Upper lobe of left lung (tissue), 6 donors: ENCODE measurements at regions not wholly inside any gene's neighbourhood (a gene's known extent, or its start where the extent isn't known, plus 50 kb on each side); places are given as distances from the start of the nearest gene placed in this dataset.
"Not testable (repeated sequence)": the region's sequence is repeated elsewhere in the genome, so short reads cannot be mapped to it uniquely, and the experiment has no call there.

Experiments used
- ATAC-seq, 2 donors: fragments of 200-7000 bp; cut with Tn5 transposase; one replicate each; pipeline ENCODE4 v1.9.1; 2022; ENCODE audit warnings: mild to moderate bottlenecking in 2 of 2, moderate library complexity in 2 of 2; ENCODE audit not compliant: low FRiP score in 2 of 2
- DNase-seq, 2 donors: peaks; one replicate each; pipeline ENCODE4 v3.0.0-alpha.2; 2019 to 2020
- H3K27ac ChIP-seq, 4 donors: fragments of 200-600 bp; sonication (generic); one replicate each; pipeline ENCODE4 v1.5.1; 2016 to 2019
- H3K27me3 ChIP-seq, 4 donors: fragments of 200-600 bp; sonication (generic); one replicate each; pipeline ENCODE4 v1.5.1; 2017 to 2019
- H3K36me3 ChIP-seq, 4 donors: fragments of 200-600 bp; sonication (generic); one replicate each; pipeline ENCODE4 v1.5.1; 2016 to 2019
- H3K4me1 ChIP-seq, 4 donors: fragments of 200-600 bp; sonication (generic); one replicate each; pipeline ENCODE4 v1.5.1; 2018 to 2019
- H3K4me3 ChIP-seq, 4 donors: fragments of 200-600 bp; sonication (generic); one replicate each; pipeline ENCODE4 v1.5.1; 2017 to 2019; ENCODE audit warnings: mild to moderate bottlenecking in 2 of 4, moderate library complexity in 1 of 4
- H3K9me3 ChIP-seq, 4 donors: fragments of 200-600 bp; sonication (generic); one replicate each; pipeline ENCODE4 v1.5.1; 2018 to 2019
- WGBS, 2 donors: methylation state at CpG; one replicate each; pipeline ENCODE4 v1.1.5; 2017 to 2018; 5-methylcytosine and 5-hydroxymethylcytosine counted together
- small RNA-seq, 4 donors: library from RNA; depleted of rRNA; stranded (forward); fragments of <200 nt; gene quantifications; one replicate each; pipeline ENCODE3, GENCODE V24; 2016
- donor health status: DM: no; HTN: no; CAD: no; lungs with moderate emphysema.
- donor health status: DM: no; HTN: yes; CAD: no; lungs with severe emphysema.

- H3K36me3 ChIP-seq, ATAC-seq, H3K27me3 ChIP-seq, H3K4me3 ChIP-seq, H3K9me3 ChIP-seq, H3K4me1 ChIP-seq, H3K27ac ChIP-seq, DNase-seq: not testable (repeated sequence)
- 22% methylated on average over 10 of the region's 10 CpGs; no CpG with 5 or more reads in 1 of the 2 donors for WGBS, 2 donors
Observed at GRCh38 chrX:89350024-89350423, 571.7 kb upstream of the TGIF2LX start.

GRCh38 chrX:89369904-89370303 lies 551.8 kb upstream of the TGIF2LX start:
- not testable (repeated sequence) for H3K4me1 ChIP-seq, H3K27ac ChIP-seq, H3K27me3 ChIP-seq, H3K4me3 ChIP-seq, DNase-seq, ATAC-seq, H3K36me3 ChIP-seq, H3K9me3 ChIP-seq
- WGBS, 2 donors = 83 to 91% methylated on average over 2 of the region's 2 CpGs

GRCh38 chrX:89393004-89393403 lies 528.7 kb upstream of the TGIF2LX start:
- DNase-seq = peak in 1 of 2 donors; percentile 20
- not testable (repeated sequence) for H3K27ac ChIP-seq, H3K9me3 ChIP-seq, H3K4me3 ChIP-seq, H3K36me3 ChIP-seq, H3K27me3 ChIP-seq, H3K4me1 ChIP-seq, ATAC-seq
- WGBS, 2 donors = 10 to 22% methylated on average over 2 to 3 of the region's 3 CpGs

GRCh38 chrX:89402818-89403217 lies 518.9 kb upstream of the TGIF2LX start:
- ATAC-seq, H3K9me3 ChIP-seq, H3K4me1 ChIP-seq, H3K27me3 ChIP-seq, H3K4me3 ChIP-seq, DNase-seq, H3K36me3 ChIP-seq, H3K27ac ChIP-seq: not testable (repeated sequence)

GRCh38 chrX:89405148-89405547 lies 516.6 kb upstream of the TGIF2LX start:
- H3K27ac ChIP-seq, H3K27me3 ChIP-seq: not testable (repeated sequence)
- 0 to 100% methylated on average over 1 of the region's 1 CpG for WGBS, 2 donors

GRCh38 chrX:89416930-89417329 lies 504.8 kb upstream of the TGIF2LX start:
- not testable (repeated sequence) for ATAC-seq
- 91% methylated on average over 12 of the region's 12 CpGs; no CpG with 5 or more reads in 1 of the 2 donors for WGBS, 2 donors

More at GRCh38 chrX:89405148-89405547, 516.6 kb upstream of the TGIF2LX start:
- not testable (repeated sequence) for ATAC-seq, H3K9me3 ChIP-seq, DNase-seq, H3K36me3 ChIP-seq, H3K4me1 ChIP-seq, H3K4me3 ChIP-seq

GRCh38 chrX:89432652-89433231 lies 489.0 kb upstream of the TGIF2LX start:
- 40 to 50% methylated on average over 1 of the region's 2 CpGs for WGBS, 2 donors
- not testable (repeated sequence) for DNase-seq, H3K4me3 ChIP-seq, ATAC-seq, H3K4me1 ChIP-seq, H3K27me3 ChIP-seq, H3K27ac ChIP-seq, H3K36me3 ChIP-seq, H3K9me3 ChIP-seq

More at GRCh38 chrX:89416930-89417329, 504.8 kb upstream of the TGIF2LX start:
- H3K9me3 ChIP-seq, H3K27ac ChIP-seq, H3K4me3 ChIP-seq, H3K27me3 ChIP-seq, H3K36me3 ChIP-seq, H3K4me1 ChIP-seq: not testable (repeated sequence)
- peak in 1 of 2 donors; percentile 22 for DNase-seq

Small RNAs in the stretch of these regions (small RNA-seq; reads per million reads assigned to genes)
- 0 reads per million in 4 donors for gene SRIP2
